ENCODE measurements at regions not wholly inside any gene's neighbourhood (a gene's known extent, or its start where the extent isn't known, plus 50 kb on each side); places are given as distances from the start of the nearest gene placed in this dataset.
"Not testable (repeated sequence)": the region's sequence is repeated elsewhere in the genome, so short reads cannot be mapped to it uniquely, and the experiment has no call there.

- no peaks in the 10 kb centered on the region for H3K9me3 ChIP-seq
- TF ChIP-seq POLR2A (IDR thresholded peaks at IDR 0.05): no peak
- TF ChIP-seq CTCF (IDR thresholded peaks at IDR 0.05): no peak
- no peak for DNase-seq
- no peak overlapping the region for H3K4me3 ChIP-seq
- no peak overlapping the region for H3K27ac ChIP-seq
- H3K27me3 ChIP-seq: no peaks in the 10 kb centered on the region
- H3K36me3 ChIP-seq: no peaks in the 10 kb centered on the region
- no peaks in the 10 kb centered on the region for H3K4me1 ChIP-seq
Measured at GRCh38 chr4:27807207-27807606, 946.6 kb downstream of the STIM2 start.

- no peak for DNase-seq
- Histone ChIP-seq H3K4me3 (no peak overlapping the region), H3K27ac (no peak overlapping the region), H3K27me3 (no peaks in the 10 kb centered on the region), H3K9me3 (no peaks in the 10 kb centered on the region), H3K4me1 (no peaks in the 10 kb centered on the region), H3K36me3 (no peaks in the 10 kb centered on the region)
- TF ChIP-seq CTCF (IDR thresholded peaks at IDR 0.05) (no peak), POLR2A (IDR thresholded peaks at IDR 0.05) (no peak)
Measured at GRCh38 chr4:27811948-27812347, 951.3 kb downstream of the STIM2 start.

GRCh38 chr4:27813226-27813625 lies 952.6 kb downstream of the STIM2 start:
- not testable (repeated sequence) for H3K27me3 ChIP-seq, H3K4me1 ChIP-seq, H3K9me3 ChIP-seq, H3K36me3 ChIP-seq, DNase-seq, H3K27ac ChIP-seq, H3K4me3 ChIP-seq

GRCh38 chr4:27813699-27814425 lies 953.2 kb downstream of the STIM2 start:
- DNase-seq, H3K4me1 ChIP-seq, H3K27ac ChIP-seq, H3K36me3 ChIP-seq, H3K4me3 ChIP-seq, H3K9me3 ChIP-seq, H3K27me3 ChIP-seq: not testable (repeated sequence)

GRCh38 chr4:27819246-27819645 lies 958.6 kb downstream of the STIM2 start:
- TF ChIP-seq CTCF (IDR thresholded peaks at IDR 0.05): no peak
- H3K4me1 ChIP-seq: no peaks in the 10 kb centered on the region
- no peaks in the 10 kb centered on the region for H3K27me3 ChIP-seq
- no peak overlapping the region for H3K4me3 ChIP-seq
- no peak overlapping the region for H3K27ac ChIP-seq
- H3K36me3 ChIP-seq: no peaks in the 10 kb centered on the region
- no peaks in the 10 kb centered on the region for H3K9me3 ChIP-seq
- DNase-seq: no peak

- no peaks in the 10 kb centered on the region for H3K9me3 ChIP-seq
- H3K4me1 ChIP-seq: no peaks in the 10 kb centered on the region
- no peaks in the 10 kb centered on the region for H3K36me3 ChIP-seq
- H3K27ac ChIP-seq: no peak overlapping the region
- H3K4me3 ChIP-seq: no peak overlapping the region
- no peak for DNase-seq
- TF ChIP-seq CTCF (IDR thresholded peaks at IDR 0.05) (no peak), POLR2A (IDR thresholded peaks at IDR 0.05) (no peak)
- no peaks in the 10 kb centered on the region for H3K27me3 ChIP-seq
Measured at GRCh38 chr4:27828843-27829242, 968.2 kb downstream of the STIM2 start.

DNA sequence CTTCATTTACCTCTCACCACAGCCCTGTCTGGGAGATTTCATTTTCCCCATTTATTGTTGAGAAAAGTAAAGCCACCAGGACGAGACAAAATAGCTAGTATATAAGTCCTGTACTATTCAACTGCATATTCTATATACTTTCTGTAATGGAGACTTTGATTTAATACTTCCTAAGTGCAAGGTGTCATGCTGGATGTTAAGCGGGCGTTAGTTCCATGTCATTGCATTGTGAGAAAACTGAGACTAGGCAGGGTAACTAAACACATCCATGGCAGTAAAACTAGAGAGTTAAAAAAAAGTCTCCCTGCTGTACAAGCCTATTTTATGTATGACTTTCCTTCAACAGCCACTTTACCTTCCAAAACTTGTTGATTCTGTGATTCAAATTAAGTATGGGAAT lies 969.6 kb downstream of the STIM2 start:
- H3K9me3 ChIP-seq: no peaks in the 10 kb centered on the region

More for the DNA sequence above, 969.6 kb downstream of the STIM2 start:
- Histone ChIP-seq H3K27ac (no peak overlapping the region), H3K27me3 (no peaks in the 10 kb centered on the region), H3K36me3 (no peaks in the 10 kb centered on the region), H3K4me3 (no peak overlapping the region), H3K4me1 (no peaks in the 10 kb centered on the region)
- TF ChIP-seq POLR2A (IDR thresholded peaks at IDR 0.05) (no peak), CTCF (IDR thresholded peaks at IDR 0.05) (no peak)
- DNase-seq: no peak
